ENCODE measurements at regions not wholly inside any gene's neighbourhood (a gene's known extent, or its start where the extent isn't known, plus 50 kb on each side); places are given as distances from the start of the nearest gene placed in this dataset.

- Histone ChIP-seq H3K36me3 (ENCODE audit: low read depth, low read length) (no peaks in the 10 kb centered on the region), H3K27ac (ENCODE audit: low read length) (no peak overlapping the region), H3K9ac (ENCODE audit: low read length) (no peak overlapping the region), H3K4me2 (ENCODE audit: low read length) (no peak overlapping the region), H3K9me3 (ENCODE audit: low read length) (no peaks in the 10 kb centered on the region), H3K79me2 (ENCODE audit: low read length) (no peaks in the 10 kb centered on the region), H2AFZ (ENCODE audit: low read length) (no peak overlapping the region), H3K27me3 (ENCODE audit: low read length) (no peaks in the 10 kb centered on the region), H4K20me1 (ENCODE audit: low read length) (no peaks in the 10 kb centered on the region), H3F3A (ENCODE audit: low read length, unreplicated experiment) (no peaks in the 10 kb centered on the region), H3K4me1 (ENCODE audit: insufficient read depth, low read length) (no peaks in the 10 kb centered on the region), H3K9me2 (replicated peaks; ENCODE audit: low read length) (no peaks in the 10 kb centered on the region), H3K4me3 (ENCODE audit: low read length) (no peak overlapping the region)
- intact Hi-C loops (cut with micrococcal nuclease), result no loop called here
- ATAC-seq (no peak), DNase-seq (no peak)
- BruUV-seq (replicated peaks), result no TSS peak
- ChIA-PET POLR2A (ENCODE audit: unreplicated experiment) (interaction anchor here (0.5 kb wide), 1 partner anchor 99 kb away, joined by 3 read pairs; the partner anchor contains the start of gene BTG1), CTCF (interaction anchor here (1.0 kb wide), 1 partner anchor 98 kb away, joined by 3 read pairs; the partner anchor contains the start of gene BTG1)
- TF ChIP-seq CTCF (conservative IDR thresholded peaks at IDR 0.05; ENCODE audit: low read depth, low read length), result no peak
These were observed 98.4 kb upstream of the BTG1 start for GRCh38 chr12:92244036-92244435.

GRCh38 chr12:92242907-92243306, 97.3 kb upstream of the BTG1 start:
- no peak for ATAC-seq
- no peak for TF ChIP-seq EZH2phosphoT487 (IDR thresholded peaks at IDR 0.05; ENCODE audit: borderline replicate concordance, low read length)
- TF ChIP-seq CTCF (conservative IDR thresholded peaks at IDR 0.05; ENCODE audit: low read depth, low read length), result no peak
- no peak for TF ChIP-seq EZH2 (IDR thresholded peaks at IDR 0.05; ENCODE audit: low read length, unreplicated experiment)
- Histone ChIP-seq H3K79me2 (ENCODE audit: low read length) (no peaks in the 10 kb centered on the region), H3K27me3 (ENCODE audit: low read length) (no peaks in the 10 kb centered on the region), H3F3A (ENCODE audit: low read length, unreplicated experiment) (no peaks in the 10 kb centered on the region), H3K36me3 (ENCODE audit: low read depth, low read length) (no peaks in the 10 kb centered on the region), H3K9ac (ENCODE audit: low read length) (no peak overlapping the region), H3K4me3 (ENCODE audit: low read length) (no peak overlapping the region), H3K9me2 (replicated peaks; ENCODE audit: low read length) (no peaks in the 10 kb centered on the region), H4K20me1 (ENCODE audit: low read length) (no peaks in the 10 kb centered on the region), H3K4me1 (ENCODE audit: insufficient read depth, low read length) (no peaks in the 10 kb centered on the region), H3K27ac (ENCODE audit: low read length) (no peak overlapping the region), H3K4me2 (ENCODE audit: low read length) (no peak overlapping the region), H2AFZ (ENCODE audit: low read length) (no peak overlapping the region), H3K9me3 (ENCODE audit: low read length) (no peaks in the 10 kb centered on the region)
- no TSS peak for BruUV-seq (replicated peaks)
- ChIA-PET POLR2A (ENCODE audit: unreplicated experiment) (no interaction called here), CTCF (no interaction called here)
- DNase-seq, result no peak
- intact Hi-C loops (cut with micrococcal nuclease), result no loop called here

GRCh38 chr12:92237762-92238523, 92.3 kb upstream of the BTG1 start:
- no TSS peak for BruUV-seq (replicated peaks)
- CTCF ChIA-PET, result no interaction called here
- no peak overlapping the region for H3K27ac ChIP-seq (ENCODE audit: low read length)
- intact Hi-C loops (cut with micrococcal nuclease), result no loop called here
- 0 out of 2 replicates have a peak, but pooled peaks cover 3% of the 10 kb centered on the region for H3K9me2 ChIP-seq (replicated peaks; ENCODE audit: low read length)
- DNase-seq (no peak), ATAC-seq (peak; percentile 29; the same call in 1 of the 2 replicates)
- H3K9me3 ChIP-seq (ENCODE audit: low read length), result no peaks in the 10 kb centered on the region
- no peak for TF ChIP-seq EZH2phosphoT487 (IDR thresholded peaks at IDR 0.05; ENCODE audit: borderline replicate concordance, low read length)
- TF ChIP-seq EZH2 (IDR thresholded peaks at IDR 0.05; ENCODE audit: low read length, unreplicated experiment), result no peak
- no peak for TF ChIP-seq CTCF (conservative IDR thresholded peaks at IDR 0.05; ENCODE audit: low read depth, low read length)
- no peaks in the 10 kb centered on the region for H3K4me1 ChIP-seq (ENCODE audit: insufficient read depth, low read length)
- no peak overlapping the region for H3K9ac ChIP-seq (ENCODE audit: low read length)
- H2AFZ ChIP-seq (ENCODE audit: low read length), result no peak overlapping the region
- H3K36me3 ChIP-seq (ENCODE audit: low read depth, low read length), result no peaks in the 10 kb centered on the region
- H3K27me3 ChIP-seq (ENCODE audit: low read length), result no peaks in the 10 kb centered on the region
- no peak overlapping the region for H3K4me3 ChIP-seq (ENCODE audit: low read length)
- H3F3A ChIP-seq (ENCODE audit: low read length, unreplicated experiment), result no peaks in the 10 kb centered on the region
- POLR2A ChIA-PET (ENCODE audit: unreplicated experiment), result no interaction called here
- H3K79me2 ChIP-seq (ENCODE audit: low read length), result no peaks in the 10 kb centered on the region
- H3K4me2 ChIP-seq (ENCODE audit: low read length), result no peak overlapping the region
- H4K20me1 ChIP-seq (ENCODE audit: low read length), result no peaks in the 10 kb centered on the region
